Caco-2 (cell line): ENCODE measurements at regions not wholly inside any gene's neighbourhood (a gene's known extent, or its start where the extent isn't known, plus 50 kb on each side); places are given as distances from the start of the nearest gene placed in this dataset.

Experiments used
- BruUV-seq: library from RNA; stranded (reverse); fragments of 400-500 nt; replicated peaks from 2 replicates; lab custom pipeline; 2021; lab: Mats Ljungman, UMichigan
- CTCF ChIA-PET: fragments of 300-600 bp; sonication (Branson Sonifier 250); formaldehyde crosslinking; loops from one replicate; lab custom pipeline; 2022; ENCODE audit warnings: antibody characterized with exemption; lab: Charles Lee
- POLR2A ChIA-PET: fragments of 300-600 bp; sonication (Branson Sonifier 250); formaldehyde crosslinking; loops from one replicate; lab custom pipeline; 2022; ENCODE audit warnings: antibody characterized with exemption; lab: Charles Lee
- DNase-seq, 2 experiments: peaks; one replicate each; pipeline versions ENCODE4 v3.0.0 to v3.0.0-alpha.2; 2020 to 2022
- H3K27me3 ChIP-seq: replicated peaks from 2 replicates; pipeline ENCODE4 v1.6.0; 2011; ENCODE audit warnings: low read length; ENCODE audit not compliant: control insufficient read depth, insufficient read depth
- H3K36me3 ChIP-seq: 2 replicates; pipeline ENCODE4 v1.5.1; 2011; ENCODE audit warnings: low read length; ENCODE audit not compliant: control insufficient read depth, insufficient read depth
- H3K4me1 ChIP-seq: fragments of 250-450 bp; sonication (Bioruptor Pico); 2 replicates; pipeline ENCODE4 v1.5.1; 2020; ENCODE audit warnings: mild to moderate bottlenecking
- H3K4me3 ChIP-seq: 2 replicates; pipeline ENCODE4 v1.5.1; 2011; ENCODE audit warnings: low read depth, mild to moderate bottlenecking, control low read depth, low read length
- H3K9me3 ChIP-seq: fragments of 250-450 bp; sonication (Bioruptor Pico); 2 replicates; pipeline ENCODE4 v1.5.1; 2020; ENCODE audit warnings: mild to moderate bottlenecking, moderate library complexity
- H3K27ac Mint-ChIP-seq: one replicate; pipeline ENCODE4 v1.8.0; 2022; ENCODE audit warnings: mixed read lengths; ENCODE audit not compliant: unreplicated experiment
- H3K27me3 Mint-ChIP-seq: one replicate; pipeline ENCODE4 v1.8.0; 2022; ENCODE audit warnings: mixed read lengths; ENCODE audit not compliant: insufficient read depth, unreplicated experiment
- H3K36me3 Mint-ChIP-seq: one replicate; pipeline ENCODE4 v1.8.0; 2022; ENCODE audit warnings: mild to moderate bottlenecking, mixed read lengths; ENCODE audit not compliant: insufficient read depth, unreplicated experiment
- H3K4me1 Mint-ChIP-seq: one replicate; pipeline ENCODE4 v1.8.0; 2022; ENCODE audit warnings: low read depth, mixed read lengths; ENCODE audit not compliant: unreplicated experiment
- H3K4me3 Mint-ChIP-seq: one replicate; pipeline ENCODE4 v1.8.0; 2022; ENCODE audit warnings: mild to moderate bottlenecking, moderate library complexity, mixed read lengths; ENCODE audit not compliant: unreplicated experiment
- H3K9me3 Mint-ChIP-seq: one replicate; pipeline ENCODE4 v1.8.0; 2022; ENCODE audit warnings: mixed read lengths; ENCODE audit not compliant: unreplicated experiment
- CTCF ChIP-seq, 2 experiments: fragments of 200-600 bp in 1 of 2; IDR thresholded peaks; 1 replicate in 1 of 2; 2 replicates in 1 of 2; pipeline versions ENCODE4 v1.5.1 to v1.8.0; 2011 to 2022; ENCODE audit warnings: antibody characterized with exemption in 1 of 2, control low read depth in 1 of 2, inconsistent platforms in 1 of 2, low read depth in 1 of 2, low read length in 1 of 2, mild to moderate bottlenecking in 1 of 2, moderate library complexity in 1 of 2; ENCODE audit not compliant: insufficient read depth in 1 of 2, severe bottlenecking in 1 of 2, unreplicated experiment in 1 of 2
- intact Hi-C: fragments of 100-400 bp; cut with micrococcal nuclease; formaldehyde crosslinking; loops from one replicate; pipeline ENCODE4 v1.10.0; 2022; ENCODE audit not compliant: unreplicated experiment

- CTCF ChIA-PET, result no interaction called here
- DNase-seq, result no peak
- no peaks in the 10 kb centered on the region for H3K36me3 Mint-ChIP-seq
Observed at GRCh38 chr15:46580487-46580886, 945.7 kb downstream of the SQOR start.

GRCh38 chr15:46580924-46581323 is 946.1 kb downstream of the SQOR start:
- H3K27ac Mint-ChIP-seq, result no peak overlapping the region
- H3K36me3 ChIP-seq, result no peaks in the 10 kb centered on the region
- H3K27me3 Mint-ChIP-seq, result no peaks in the 10 kb centered on the region
- no peaks in the 10 kb centered on the region for H3K9me3 ChIP-seq
- intact Hi-C loops, result no loop called here
- CTCF ChIA-PET, result no interaction called here
- BruUV-seq, result no TSS peak
- peaks cover 10% of the 10 kb centered on the region for H3K9me3 Mint-ChIP-seq
- H3K36me3 Mint-ChIP-seq, result no peaks in the 10 kb centered on the region
- peaks cover 8% of the 10 kb centered on the region for H3K4me1 Mint-ChIP-seq
- H3K4me3 Mint-ChIP-seq, result no peak overlapping the region
- H3K4me3 ChIP-seq, result no peak overlapping the region
- peaks cover 15% of the 10 kb centered on the region for H3K4me1 ChIP-seq
- POLR2A ChIA-PET, result no interaction called here
- no peaks in the 10 kb centered on the region for H3K27me3 ChIP-seq
- TF ChIP-seq CTCF (IDR thresholded peaks at IDR 0.05; ENCODE audit: insufficient read depth in 1 of 2, low read depth in 1 of 2, low read length in 1 of 2, severe bottlenecking in 1 of 2, unreplicated experiment in 1 of 2), result no peak
- DNase-seq, result no peak

More at GRCh38 chr15:46580487-46580886, 945.7 kb downstream of the SQOR start:
- intact Hi-C loops, result no loop called here
- H3K4me1 ChIP-seq, result peaks cover 17% of the 10 kb centered on the region
- H3K27me3 ChIP-seq, result no peaks in the 10 kb centered on the region
- no peaks in the 10 kb centered on the region for H3K9me3 ChIP-seq
- TF ChIP-seq CTCF (IDR thresholded peaks at IDR 0.05; ENCODE audit: insufficient read depth in 1 of 2, low read depth in 1 of 2, low read length in 1 of 2, severe bottlenecking in 1 of 2, unreplicated experiment in 1 of 2), result no peak
- H3K36me3 ChIP-seq, result no peaks in the 10 kb centered on the region
- H3K4me3 ChIP-seq, result no peak overlapping the region
- POLR2A ChIA-PET, result no interaction called here
- BruUV-seq, result no TSS peak
- no peak overlapping the region for H3K4me3 Mint-ChIP-seq
- H3K27me3 Mint-ChIP-seq, result no peaks in the 10 kb centered on the region
- peaks cover 9% of the 10 kb centered on the region for H3K9me3 Mint-ChIP-seq
- peaks cover 8% of the 10 kb centered on the region for H3K4me1 Mint-ChIP-seq
- no peak overlapping the region for H3K27ac Mint-ChIP-seq

GRCh38 chr15:46589088-46589487 is 954.3 kb downstream of the SQOR start:
- no peak for DNase-seq
- Histone ChIP-seq H3K4me3 (no peak overlapping the region), H3K27me3 (no peaks in the 10 kb centered on the region), H3K9me3 (no peaks in the 10 kb centered on the region), H3K36me3 (no peaks in the 10 kb centered on the region), H3K4me1 (no peaks in the 10 kb centered on the region)
- Mint-ChIP-seq H3K9me3 (peaks cover 24% of the 10 kb centered on the region), H3K4me1 (no peaks in the 10 kb centered on the region), H3K27ac (no peak overlapping the region), H3K27me3 (no peaks in the 10 kb centered on the region), H3K4me3 (no peak overlapping the region), H3K36me3 (no peaks in the 10 kb centered on the region)
- TF ChIP-seq CTCF (IDR thresholded peaks at IDR 0.05; ENCODE audit: insufficient read depth in 1 of 2, low read depth in 1 of 2, low read length in 1 of 2, severe bottlenecking in 1 of 2, unreplicated experiment in 1 of 2), result no peak
- no TSS peak for BruUV-seq
- intact Hi-C loops, result no loop called here
- ChIA-PET POLR2A (no interaction called here), CTCF (no interaction called here)
